HG02840 (cell line): ENCODE measurements at regions not wholly inside any gene's neighbourhood (a gene's known extent, or its start where the extent isn't known, plus 50 kb on each side); places are given as distances from the start of the nearest gene placed in this dataset.

Experiments
- ATAC-seq: cut with Tn5 transposase; IDR thresholded peaks from one replicate; pipeline ENCODE4 v1.9.1; 2021; ENCODE audit warnings: mild to moderate bottlenecking, moderate library complexity, moderate number of reproducible peaks; ENCODE audit not compliant: unreplicated experiment, low FRiP score

DNA sequence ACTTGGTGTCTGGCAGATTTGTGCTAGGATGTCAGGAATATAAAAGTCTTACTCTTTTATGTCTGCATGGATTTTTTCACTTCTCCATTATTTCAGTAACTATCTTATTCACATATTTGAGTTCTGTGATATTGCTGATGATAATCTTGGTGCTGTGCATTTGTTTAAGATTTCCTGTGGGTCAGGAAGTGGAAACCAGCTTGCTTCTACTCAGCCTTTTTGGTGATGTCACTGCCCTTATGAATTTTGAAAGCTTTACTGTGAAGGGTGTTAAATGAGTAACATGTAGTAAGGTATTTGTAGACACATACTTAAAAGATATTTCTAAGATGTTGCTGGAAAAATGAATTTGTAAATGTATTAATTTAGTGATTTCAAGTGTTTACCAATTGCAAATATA lies 69.5 kb upstream of the VOPP1 start:
- ATAC-seq: no peak

- no peak for ATAC-seq
Measured at GRCh38 chr7:55641273-55641691, 69.0 kb upstream of the VOPP1 start.

- no peak for ATAC-seq
Measured at GRCh38 chr7:55639640-55640039, 67.3 kb upstream of the VOPP1 start.

DNA sequence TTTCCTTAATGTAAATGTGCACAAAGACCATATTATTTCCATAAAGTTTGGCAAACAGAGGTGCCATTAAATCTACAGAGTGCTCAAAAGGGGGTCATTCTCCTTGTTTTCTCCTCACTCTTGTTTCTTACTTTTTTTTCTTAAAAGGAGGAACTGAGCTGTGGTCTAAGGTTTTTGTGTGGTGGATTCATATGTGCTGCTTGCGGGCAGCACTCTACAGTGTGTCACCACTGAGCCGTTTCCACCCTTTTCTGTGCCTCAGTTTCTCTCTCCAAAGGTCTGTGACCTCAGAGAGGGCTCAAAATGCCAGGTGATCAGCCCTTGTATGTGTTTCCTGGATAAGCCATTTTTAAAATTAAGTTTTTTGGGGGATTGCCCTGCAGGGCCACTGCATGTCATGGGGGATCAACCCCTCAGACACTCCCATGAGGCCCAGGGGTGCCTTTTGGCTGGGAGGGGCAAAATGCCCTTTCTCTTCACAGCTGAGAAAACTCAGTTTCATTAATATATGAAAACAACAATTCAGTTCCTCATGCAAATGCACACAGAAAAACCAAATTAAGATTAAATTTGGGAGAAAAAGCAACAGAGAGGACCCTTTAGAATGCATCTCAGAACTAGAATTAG lies 56.9 kb upstream of the VOPP1 start:
- ATAC-seq: no peak

DNA sequence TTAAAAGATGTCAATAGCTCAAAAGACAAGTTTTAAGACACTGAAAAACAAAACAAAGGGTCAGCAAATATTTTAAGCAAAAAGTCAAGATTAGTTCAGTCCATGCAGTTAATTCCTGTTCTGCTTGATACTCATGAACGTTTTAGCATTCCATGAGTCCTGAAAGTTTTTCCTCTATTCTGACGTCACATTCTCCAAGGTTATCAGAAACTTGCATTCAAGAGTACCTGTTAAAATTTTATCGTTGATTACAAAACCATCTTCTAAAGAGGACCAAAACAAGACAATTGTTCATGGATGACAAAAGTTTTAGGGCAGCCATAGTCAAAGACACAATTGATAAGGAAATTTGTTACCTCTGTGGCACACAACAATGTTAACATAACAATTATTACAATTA lies 52.5 kb upstream of the VOPP1 start:
- ATAC-seq: no peak

GRCh38 chr7:55623617-55624016 lies 51.3 kb upstream of the VOPP1 start:
- no peak for ATAC-seq

DNA sequence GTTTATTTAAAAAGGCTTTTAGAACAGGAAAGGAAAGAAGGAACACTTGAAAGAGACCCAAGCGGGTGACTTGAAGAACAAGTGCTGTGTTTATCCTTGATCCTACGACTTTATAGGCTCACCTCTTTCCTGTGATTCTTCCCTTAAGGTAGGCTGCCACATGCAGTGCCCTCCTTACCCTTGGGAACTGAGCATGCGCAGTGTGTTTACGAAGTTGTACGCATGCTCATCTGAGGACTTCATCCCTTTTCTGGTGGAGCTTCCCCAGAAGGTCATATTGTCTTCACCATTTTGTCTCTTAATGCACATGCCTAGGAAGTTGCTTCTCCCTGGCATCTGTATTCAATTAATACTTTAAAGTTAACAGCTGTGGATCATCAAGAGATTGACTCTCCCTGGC lies 49.9 kb upstream of the VOPP1 start:
- no peak for ATAC-seq
